Esophagus squamous epithelium (tissue), 5 donors: ENCODE measurements at regions not wholly inside any gene's neighbourhood (a gene's known extent, or its start where the extent isn't known, plus 50 kb on each side); places are given as distances from the start of the nearest gene placed in this dataset.

Experiments used
- DNase-seq: peaks from one replicate; lab custom pipeline; 2025; lab: John Stamatoyannopoulos, UW
- H3K27ac ChIP-seq, 4 donors: fragments of 200-600 bp; sonication (generic); one replicate each; pipeline ENCODE4 v1.5.1; 2016 to 2019; ENCODE audit warnings: mild to moderate bottlenecking in 1 of 4
- H3K27me3 ChIP-seq, 4 donors: fragments of 200-600 bp; sonication (generic); 1 replicate in 3 of 4; 2 replicates in 1 of 4; pipeline versions ENCODE4 v1.5.1 to v1.6.0; 2017 to 2021; ENCODE audit warnings: antibody characterized with exemption in 1 of 4
- H3K36me3 ChIP-seq, 3 donors: fragments of 200-600 bp; sonication (generic); one replicate each; pipeline ENCODE4 v1.5.1; 2016 to 2019
- H3K4me1 ChIP-seq, 3 donors: fragments of 200-600 bp; sonication (generic); one replicate each; pipeline ENCODE4 v1.5.1; 2017 to 2019
- H3K4me3 ChIP-seq, 4 donors: fragments of 200-600 bp; sonication (generic); 1 replicate in 3 of 4; 2 replicates in 1 of 4; pipeline ENCODE4 v1.5.1; 2016 to 2019; ENCODE audit warnings: mild to moderate bottlenecking in 2 of 4, moderate library complexity in 1 of 4
- H3K9me3 ChIP-seq, 3 donors: fragments of 200-600 bp; sonication (generic); one replicate each; pipeline ENCODE4 v1.5.1; 2016 to 2019
- POLR2A ChIP-seq, 4 donors: fragments of 450-650 bp; IDR thresholded peaks; one replicate each; pipeline ENCODE4 v1.6.1; 2017; ENCODE audit warnings: antibody characterized with exemption in 4 of 4, mild to moderate bottlenecking in 4 of 4, moderate library complexity in 3 of 4
- WGBS, 2 donors: methylation state at CpG; one replicate each; pipeline ENCODE4 v1.1.5; 2018; 5-methylcytosine and 5-hydroxymethylcytosine counted together
- intact Hi-C: fragments of 100-400 bp; cut with DNase I; formaldehyde crosslinking; loops from one replicate; pipeline ENCODE4 v1.15.0; 2022
- TF ChIP-seq, protein P1 (sequence below), 6 experiments: fragments of 450-650 bp in 4 of 6; fragments of 200-600 bp in 2 of 6; sonication (generic) in 2 of 6; IDR thresholded peaks; one replicate each; pipeline ENCODE4 v1.5.1; 2016 to 2019; ENCODE audit warnings: antibody characterized with exemption in 6 of 6, mild to moderate bottlenecking in 4 of 6, moderate library complexity in 4 of 6
- donor health status: DM: yes; HTN: yes; CAD: no.

DNA sequence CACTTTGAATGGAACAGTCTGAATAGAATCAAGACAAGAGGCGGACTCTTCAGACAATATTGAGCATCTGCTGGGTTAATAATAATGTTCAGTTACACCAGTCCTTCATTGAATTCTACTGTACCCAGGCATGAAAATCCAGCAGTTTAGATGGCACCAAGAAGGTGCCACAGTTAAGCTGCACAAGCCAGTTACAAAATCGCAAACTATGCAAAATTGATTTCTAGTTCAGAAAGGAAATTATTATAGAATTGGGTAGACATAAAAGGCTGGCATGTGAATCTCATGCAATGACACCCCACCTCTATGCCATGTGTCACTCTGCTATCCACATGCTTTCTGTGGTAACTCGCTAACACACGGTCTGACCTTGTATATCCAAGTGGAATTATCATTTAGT lies 105.8 kb upstream of the VCX3A start:
- Histone ChIP-seq H3K27me3 (no peaks in the 10 kb centered on the region), H3K4me3 (no peak overlapping the region), H3K36me3 (no peaks in the 10 kb centered on the region), H3K27ac (no peak overlapping the region), H3K4me1 (no peaks in the 10 kb centered on the region), H3K9me3 (no peaks in the 10 kb centered on the region)
- DNase-seq = no peak
- TF ChIP-seq POLR2A (IDR thresholded peaks at IDR 0.05) = no peak
- TF ChIP-seq, protein P1, sequence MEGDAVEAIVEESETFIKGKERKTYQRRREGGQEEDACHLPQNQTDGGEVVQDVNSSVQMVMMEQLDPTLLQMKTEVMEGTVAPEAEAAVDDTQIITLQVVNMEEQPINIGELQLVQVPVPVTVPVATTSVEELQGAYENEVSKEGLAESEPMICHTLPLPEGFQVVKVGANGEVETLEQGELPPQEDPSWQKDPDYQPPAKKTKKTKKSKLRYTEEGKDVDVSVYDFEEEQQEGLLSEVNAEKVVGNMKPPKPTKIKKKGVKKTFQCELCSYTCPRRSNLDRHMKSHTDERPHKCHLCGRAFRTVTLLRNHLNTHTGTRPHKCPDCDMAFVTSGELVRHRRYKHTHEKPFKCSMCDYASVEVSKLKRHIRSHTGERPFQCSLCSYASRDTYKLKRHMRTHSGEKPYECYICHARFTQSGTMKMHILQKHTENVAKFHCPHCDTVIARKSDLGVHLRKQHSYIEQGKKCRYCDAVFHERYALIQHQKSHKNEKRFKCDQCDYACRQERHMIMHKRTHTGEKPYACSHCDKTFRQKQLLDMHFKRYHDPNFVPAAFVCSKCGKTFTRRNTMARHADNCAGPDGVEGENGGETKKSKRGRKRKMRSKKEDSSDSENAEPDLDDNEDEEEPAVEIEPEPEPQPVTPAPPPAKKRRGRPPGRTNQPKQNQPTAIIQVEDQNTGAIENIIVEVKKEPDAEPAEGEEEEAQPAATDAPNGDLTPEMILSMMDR (IDR thresholded peaks at IDR 0.05) = no peak
- intact Hi-C loops = no loop called here
- WGBS, 2 donors = 85 to 86% methylated on average over 4 of the region's 4 CpGs

DNA sequence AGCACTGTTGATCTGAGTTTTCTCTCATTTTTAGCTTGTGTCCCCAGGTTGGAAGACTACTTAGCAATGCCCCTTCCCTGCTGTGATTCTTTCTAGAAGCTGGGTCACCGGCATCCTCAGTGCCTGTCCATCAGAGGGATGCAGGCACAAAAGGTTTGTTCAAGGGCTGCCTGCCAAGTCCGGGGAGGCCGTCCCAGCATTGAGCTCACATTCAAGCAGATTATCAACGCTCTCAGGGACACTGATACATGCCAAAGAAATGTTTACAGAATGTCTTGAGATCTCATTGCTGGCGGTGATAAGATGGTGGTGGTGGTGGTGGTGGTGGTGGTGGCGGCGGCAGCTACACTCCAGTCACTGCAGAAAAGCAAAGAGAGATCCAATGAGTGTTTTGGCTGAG lies 79.6 kb upstream of the VCX3A start:
- H3K27me3 ChIP-seq = no peaks in the 10 kb centered on the region
- TF ChIP-seq POLR2A (IDR thresholded peaks at IDR 0.05) = no peak
- TF ChIP-seq, protein P1 (IDR thresholded peaks at IDR 0.05) = no peak
- no peak overlapping the region for H3K27ac ChIP-seq
- 66% methylated on average over 7 of the region's 7 CpGs; no CpG with 5 or more reads in 1 of the 2 donors for WGBS, 2 donors
- no peak overlapping the region for H3K4me3 ChIP-seq
- no peak for DNase-seq
- H3K9me3 ChIP-seq = no peaks in the 10 kb centered on the region
- intact Hi-C loops = no loop called here
- H3K36me3 ChIP-seq = no peaks in the 10 kb centered on the region
- no peaks in the 10 kb centered on the region for H3K4me1 ChIP-seq

DNA sequence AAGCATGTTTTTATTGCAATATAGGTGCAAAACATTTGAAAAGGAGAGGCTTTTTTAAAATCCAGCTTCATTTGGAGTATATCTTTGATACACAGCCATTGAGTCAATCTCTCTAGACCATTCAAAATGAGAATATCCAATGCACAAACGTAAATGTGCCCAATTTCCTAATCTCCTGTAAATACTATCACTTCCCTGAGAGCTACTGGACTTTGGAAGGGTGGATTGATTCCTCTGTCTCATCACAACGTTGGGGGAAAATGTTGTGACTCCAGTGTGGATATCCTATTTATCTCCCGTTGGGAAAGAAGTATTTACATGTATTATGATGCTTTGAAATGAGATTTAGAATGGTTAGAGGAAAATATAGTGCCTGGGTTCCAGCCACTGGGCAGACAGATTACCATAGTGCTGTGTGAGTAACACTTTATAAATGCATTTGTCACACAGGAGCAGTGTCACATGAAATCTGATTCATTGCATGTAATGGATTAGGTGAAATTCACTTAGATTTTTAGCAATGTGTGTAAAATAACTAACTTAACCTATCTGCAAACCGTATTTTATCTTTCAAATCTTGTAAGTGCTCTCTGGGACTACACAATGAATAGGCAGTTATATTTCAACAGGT lies 64.4 kb upstream of the VCX3A start:
- no peak overlapping the region for H3K4me3 ChIP-seq
- no peaks in the 10 kb centered on the region for H3K4me1 ChIP-seq
- 50 to 59% methylated on average over 4 of the region's 4 CpGs for WGBS, 2 donors
- TF ChIP-seq POLR2A (IDR thresholded peaks at IDR 0.05) = no peak
- TF ChIP-seq, protein P1 (IDR thresholded peaks at IDR 0.05) = no peak
- no peak overlapping the region for H3K27ac ChIP-seq
- no peaks in the 10 kb centered on the region for H3K9me3 ChIP-seq
- H3K27me3 ChIP-seq = no peaks in the 10 kb centered on the region
- intact Hi-C loops = no loop called here
- no peak for DNase-seq
- H3K36me3 ChIP-seq = no peaks in the 10 kb centered on the region
